ENCODE measurements at regions not wholly inside any gene's neighbourhood (a gene's known extent, or its start where the extent isn't known, plus 50 kb on each side); places are given as distances from the start of the nearest gene placed in this dataset.

DNA sequence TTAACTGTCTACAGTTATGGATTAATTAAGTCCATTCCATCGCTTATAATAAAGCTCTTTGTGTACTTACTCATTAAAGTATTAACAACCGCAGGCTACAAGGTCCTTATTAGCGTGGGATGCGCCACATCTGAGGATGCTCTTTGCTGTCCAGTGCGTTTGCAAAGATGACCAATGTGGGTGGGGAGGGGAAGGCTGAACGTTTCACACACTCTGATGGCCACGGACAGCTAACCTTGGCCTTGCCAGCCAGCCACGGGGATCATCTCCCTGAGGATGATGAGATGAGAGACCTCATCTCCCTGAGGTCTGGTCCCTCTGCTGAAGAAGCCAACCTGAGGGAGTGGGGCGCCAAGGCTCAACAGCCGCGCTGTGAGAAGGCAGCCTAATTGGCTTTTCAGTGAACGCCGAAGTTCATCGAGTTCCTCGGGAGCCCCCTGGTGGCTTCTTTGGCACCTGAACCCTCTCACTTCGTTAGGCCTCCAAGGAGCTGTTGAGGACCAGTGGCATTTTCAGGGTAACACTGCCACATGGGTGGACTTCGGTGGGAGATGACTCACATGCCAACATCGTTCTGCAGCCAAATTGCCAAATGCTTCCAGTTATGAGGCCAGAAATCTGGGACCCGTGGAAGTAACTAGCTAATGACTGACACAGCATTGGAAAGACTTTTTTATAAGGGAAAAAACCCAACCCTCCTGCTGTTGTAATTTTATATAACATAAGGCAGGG lies 69.3 kb upstream of the SEC11C start:
- TF ChIP-seq CTCF (conservative IDR thresholded peaks at IDR 0.05; ENCODE audit: low read depth, low read length) (peak; percentile 94), EZH2 (IDR thresholded peaks at IDR 0.05; ENCODE audit: low read length, unreplicated experiment) (no peak)

Measured in PC-3 (cell line).